DOHH2 (cell line): ENCODE measurements at regions not wholly inside any gene's neighbourhood (a gene's known extent, or its start where the extent isn't known, plus 50 kb on each side); places are given as distances from the start of the nearest gene placed in this dataset.

Source experiments
- EZH2phosphoT487 ChIP-seq: fragments of 200-600 bp; sonication (generic); IDR thresholded peaks from 2 replicates; pipeline ENCODE4 v1.6.1; 2017; ENCODE audit warnings: borderline replicate concordance, mild to moderate bottlenecking, antibody characterized with exemption, low read length, moderate library complexity, mixed read lengths
- TF ChIP-seq, protein P1 (sequence below): fragments of 200-600 bp; sonication (generic); IDR thresholded peaks from one replicate; pipeline ENCODE4 v1.5.1; 2014; ENCODE audit warnings: antibody characterized with exemption, mild to moderate bottlenecking, low read depth, low read length; ENCODE audit not compliant: poor library complexity, severe bottlenecking

DNA sequence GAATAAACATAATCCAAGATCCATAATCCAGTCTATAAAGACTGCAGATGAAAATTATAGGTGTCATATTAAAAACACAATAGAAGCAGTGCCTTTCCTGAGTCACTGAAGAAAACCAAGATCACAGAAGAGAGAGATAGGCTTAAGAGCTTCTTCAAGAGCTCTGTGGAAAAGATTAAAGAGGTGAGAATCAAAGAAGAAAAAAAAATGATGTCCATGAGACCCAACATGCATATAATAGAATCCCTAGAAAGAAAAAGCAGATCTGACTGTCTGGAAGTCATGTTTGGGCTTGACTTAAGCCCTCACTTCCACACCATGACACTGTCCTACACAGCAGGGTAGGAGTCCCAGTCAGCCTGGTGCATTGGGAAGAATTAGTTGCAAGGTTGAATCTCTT, 205.6 kb upstream of the PROK2 start:
- TF ChIP-seq, protein P1, sequence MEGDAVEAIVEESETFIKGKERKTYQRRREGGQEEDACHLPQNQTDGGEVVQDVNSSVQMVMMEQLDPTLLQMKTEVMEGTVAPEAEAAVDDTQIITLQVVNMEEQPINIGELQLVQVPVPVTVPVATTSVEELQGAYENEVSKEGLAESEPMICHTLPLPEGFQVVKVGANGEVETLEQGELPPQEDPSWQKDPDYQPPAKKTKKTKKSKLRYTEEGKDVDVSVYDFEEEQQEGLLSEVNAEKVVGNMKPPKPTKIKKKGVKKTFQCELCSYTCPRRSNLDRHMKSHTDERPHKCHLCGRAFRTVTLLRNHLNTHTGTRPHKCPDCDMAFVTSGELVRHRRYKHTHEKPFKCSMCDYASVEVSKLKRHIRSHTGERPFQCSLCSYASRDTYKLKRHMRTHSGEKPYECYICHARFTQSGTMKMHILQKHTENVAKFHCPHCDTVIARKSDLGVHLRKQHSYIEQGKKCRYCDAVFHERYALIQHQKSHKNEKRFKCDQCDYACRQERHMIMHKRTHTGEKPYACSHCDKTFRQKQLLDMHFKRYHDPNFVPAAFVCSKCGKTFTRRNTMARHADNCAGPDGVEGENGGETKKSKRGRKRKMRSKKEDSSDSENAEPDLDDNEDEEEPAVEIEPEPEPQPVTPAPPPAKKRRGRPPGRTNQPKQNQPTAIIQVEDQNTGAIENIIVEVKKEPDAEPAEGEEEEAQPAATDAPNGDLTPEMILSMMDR = no peak
- no peak for TF ChIP-seq EZH2phosphoT487
